Neural cell (in vitro differentiated cells): ENCODE measurements at regions not wholly inside any gene's neighbourhood (a gene's known extent, or its start where the extent isn't known, plus 50 kb on each side); places are given as distances from the start of the nearest gene placed in this dataset.

Experiments
- H2AFZ ChIP-seq: fragments of 200-600, 300-800 bp; sonication (generic), shearing (Covaris generic); 2 replicates; pipeline ENCODE4 v1.6.0; 2014; ENCODE audit warnings: low read depth, mild to moderate bottlenecking, antibody characterized with exemption, low read length, moderate library complexity
- H3F3A ChIP-seq: fragments of 200-600 bp; shearing (Covaris generic); 2 replicates; pipeline ENCODE4 v1.6.1; 2016; ENCODE audit warnings: mild to moderate bottlenecking, moderate library complexity, mixed read lengths, antibody characterized with exemption, low read length; ENCODE audit not compliant: insufficient read depth, poor library complexity, severe bottlenecking
- H3K27ac ChIP-seq: fragments of 200-600, 300-800 bp; sonication (generic), shearing (Covaris generic); 2 replicates; pipeline ENCODE4 v1.5.1; 2014; ENCODE audit warnings: mild to moderate bottlenecking, low read length, moderate library complexity
- H3K27me3 ChIP-seq: fragments of 300-800, 200-600 bp; sonication (generic), shearing (Covaris generic); 2 replicates; pipeline ENCODE4 v1.6.0; 2014; ENCODE audit warnings: mild to moderate bottlenecking, low read depth, low read length, moderate library complexity; ENCODE audit not compliant: insufficient read depth
- H3K36me3 ChIP-seq: fragments of 300-800, 200-600 bp; sonication (generic), shearing (Covaris generic); 2 replicates; pipeline ENCODE4 v1.5.1; 2014; ENCODE audit warnings: mild to moderate bottlenecking, antibody characterized with exemption, low read length, moderate library complexity; ENCODE audit not compliant: insufficient read depth
- H3K4me2 ChIP-seq: fragments of 300-800, 200-600 bp; sonication (generic), shearing (Covaris generic); 2 replicates; pipeline ENCODE4 v1.6.0; 2014; ENCODE audit warnings: mild to moderate bottlenecking, low read length
- H3K4me3 ChIP-seq: fragments of 300-800, 200-600 bp; sonication (generic), shearing (Covaris generic); 2 replicates; pipeline ENCODE4 v1.5.1; 2014; ENCODE audit warnings: mild to moderate bottlenecking, low read length, moderate library complexity
- H3K79me2 ChIP-seq: fragments of 200-600 bp; shearing (Covaris generic); replicated peaks from 2 replicates; pipeline ENCODE4 v1.6.0; 2014; ENCODE audit warnings: mild to moderate bottlenecking, low read length, moderate library complexity; ENCODE audit not compliant: insufficient read depth
- H3K9ac ChIP-seq: fragments of 300-800, 200-600 bp; sonication (generic), shearing (Covaris generic); 2 replicates; pipeline ENCODE4 v1.6.1; 2016; ENCODE audit warnings: mild to moderate bottlenecking, low read length, mixed read lengths
- H3K9me2 ChIP-seq: fragments of 200-600 bp; shearing (Covaris generic); 2 replicates; pipeline ENCODE4 v1.6.1; 2016; ENCODE audit warnings: mild to moderate bottlenecking, low read length, mixed read lengths; ENCODE audit not compliant: insufficient read depth
- H3K9me3 ChIP-seq: fragments of 200-600, 300-800 bp; sonication (generic), shearing (Covaris generic); 2 replicates; pipeline ENCODE4 v1.6.1; 2016; ENCODE audit warnings: mild to moderate bottlenecking, mixed run types, low read length, moderate library complexity, mixed read lengths
- H4K20me1 ChIP-seq: fragments of 200-600 bp; shearing (Covaris generic); 2 replicates; pipeline ENCODE4 v1.6.1; 2016; ENCODE audit warnings: mild to moderate bottlenecking, mixed run types; ENCODE audit not compliant: insufficient read depth
- CTCF ChIP-seq: fragments of 450-650 bp; IDR thresholded peaks from 2 replicates; pipeline ENCODE4 v1.5.1; 2014; ENCODE audit warnings: antibody characterized with exemption, mild to moderate bottlenecking, moderate library complexity; ENCODE audit not compliant: poor library complexity, severe bottlenecking
- EP300 ChIP-seq: fragments of 450-650 bp; conservative IDR thresholded peaks from 2 replicates; pipeline ENCODE4 v1.6.1; 2014; ENCODE audit warnings: antibody characterized with exemption, mild to moderate bottlenecking, moderate library complexity; ENCODE audit not compliant: poor library complexity, severe bottlenecking
- EZH2 ChIP-seq: fragments of 200-600, 300-800 bp; shearing (Covaris generic), sonication (generic); IDR thresholded peaks from 2 replicates; pipeline ENCODE4 v1.6.1; 2014; ENCODE audit warnings: antibody characterized with exemption, low read length, borderline replicate concordance, mild to moderate bottlenecking; ENCODE audit not compliant: insufficient read depth, poor library complexity, severe bottlenecking
- MXI1 ChIP-seq: fragments of 450-650 bp; conservative IDR thresholded peaks from 2 replicates; pipeline ENCODE4 v1.6.1; 2014; ENCODE audit warnings: antibody characterized with exemption, mild to moderate bottlenecking; ENCODE audit not compliant: poor library complexity, severe bottlenecking
- POLR2AphosphoS5 ChIP-seq: IDR thresholded peaks from 2 replicates; pipeline ENCODE4 v1.6.1; 2012
- RAD21 ChIP-seq: fragments of 450-650 bp; conservative IDR thresholded peaks from 2 replicates; pipeline ENCODE4 v1.6.1; 2014; ENCODE audit warnings: antibody characterized with exemption, mild to moderate bottlenecking, moderate library complexity
- REST ChIP-seq: IDR thresholded peaks from 2 replicates; pipeline ENCODE4 v1.6.1; 2012; ENCODE audit warnings: borderline replicate concordance
- SMC3 ChIP-seq: fragments of 450-650 bp; conservative IDR thresholded peaks from 2 replicates; pipeline ENCODE4 v1.6.1; 2014; ENCODE audit warnings: antibody characterized with exemption, mild to moderate bottlenecking, moderate library complexity; ENCODE audit not compliant: poor library complexity
- TAF1 ChIP-seq: IDR thresholded peaks from 2 replicates; pipeline ENCODE4 v1.6.1; 2012; ENCODE audit warnings: low read depth

- Histone ChIP-seq H3K9me2 (no peaks in the 10 kb centered on the region), H3K4me2 (no peak overlapping the region), H2AFZ (no peak overlapping the region), H3K9ac (no peak overlapping the region), H3K36me3 (no peaks in the 10 kb centered on the region), H3K79me2 (no peaks in the 10 kb centered on the region), H3K9me3 (no peaks in the 10 kb centered on the region), H3F3A (no peaks in the 10 kb centered on the region), H3K27me3 (no peaks in the 10 kb centered on the region), H3K27ac (no peak overlapping the region), H3K4me3 (no peak overlapping the region), H4K20me1 (no peaks in the 10 kb centered on the region)
- no peak for TF ChIP-seq MXI1
- TF ChIP-seq CTCF: no peak
- no peak for TF ChIP-seq SMC3
- TF ChIP-seq REST: no peak
- no peak for TF ChIP-seq TAF1
- TF ChIP-seq RAD21: no peak
- TF ChIP-seq EZH2: no peak
- TF ChIP-seq POLR2AphosphoS5: no peak
- TF ChIP-seq EP300: no peak
Measured at GRCh38 chr13:21228738-21229137, 52.3 kb downstream of the MRPL57 start.

DNA sequence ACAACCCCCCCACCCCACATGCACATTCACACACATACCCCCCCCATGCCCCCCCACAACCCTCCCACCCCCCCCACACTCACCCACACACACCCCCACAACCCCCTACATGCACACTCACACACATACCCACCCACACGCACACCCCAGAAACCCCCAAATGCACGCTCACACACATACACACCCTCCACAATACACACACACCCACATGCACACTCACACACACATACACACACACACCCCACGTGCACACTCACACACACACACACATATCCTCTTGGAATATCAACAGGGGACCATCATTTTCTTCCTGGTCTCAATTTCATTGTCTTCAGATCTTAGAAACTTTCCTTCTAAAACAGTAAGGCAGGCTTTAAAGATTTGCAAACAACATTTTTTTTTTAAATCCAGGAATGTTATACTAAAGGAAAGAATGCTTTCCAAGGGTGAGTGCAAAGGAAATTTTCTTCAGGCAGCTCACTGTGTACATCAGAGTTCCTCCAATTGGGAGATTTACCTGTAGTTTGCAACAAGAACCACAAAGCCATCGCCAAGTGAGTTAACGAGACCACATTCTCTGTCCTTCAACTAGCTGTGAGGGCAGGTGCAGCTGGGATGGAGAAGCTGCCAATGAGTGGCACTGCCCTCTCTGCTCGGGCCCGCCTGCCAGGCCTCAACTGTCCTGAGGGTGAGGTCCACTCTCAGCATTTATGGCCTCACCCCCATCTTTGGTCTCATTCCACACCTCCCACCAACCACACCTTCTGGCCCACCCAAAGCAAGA is 53.0 kb downstream of the MRPL57 start:
- Histone ChIP-seq H3F3A (no peaks in the 10 kb centered on the region), H3K9ac (no peak overlapping the region), H3K4me2 (no peak overlapping the region), H3K27me3 (no peaks in the 10 kb centered on the region), H2AFZ (no peak overlapping the region), H3K9me3 (no peaks in the 10 kb centered on the region), H3K4me3 (no peak overlapping the region), H3K36me3 (no peaks in the 10 kb centered on the region), H4K20me1 (no peaks in the 10 kb centered on the region), H3K27ac (no peak overlapping the region), H3K79me2 (no peaks in the 10 kb centered on the region), H3K9me2 (no peaks in the 10 kb centered on the region)
- TF ChIP-seq REST: no peak
- TF ChIP-seq EZH2: no peak
- TF ChIP-seq CTCF: no peak
- TF ChIP-seq SMC3: no peak
- TF ChIP-seq POLR2AphosphoS5: no peak
- TF ChIP-seq EP300: no peak
- TF ChIP-seq RAD21: no peak
